ENCODE measurements at regions not wholly inside any gene's neighbourhood (a gene's known extent, or its start where the extent isn't known, plus 50 kb on each side); places are given as distances from the start of the nearest gene placed in this dataset.

DNA sequence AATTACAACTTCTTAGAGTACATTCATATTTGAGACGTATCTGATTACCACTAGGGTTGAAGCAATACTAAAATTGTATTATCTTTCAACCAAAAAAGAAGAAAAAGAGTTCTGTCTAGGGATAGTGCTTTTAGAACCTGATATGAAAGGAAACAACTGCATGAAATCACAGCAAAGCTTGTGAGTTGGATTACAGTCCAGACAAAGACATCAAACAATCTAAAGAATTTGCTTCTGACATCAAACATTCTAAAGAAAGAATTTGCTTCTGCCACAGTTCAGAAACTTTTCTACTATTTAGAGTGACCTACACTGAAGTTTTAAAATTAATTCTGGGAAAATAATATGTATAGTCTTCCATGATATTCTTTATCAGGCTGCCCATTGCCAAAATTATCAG, 1141.1 kb upstream of the ACO1 start:
- DNase-seq (ENCODE audit: low read depth in 1 of 2, low spot score in 2 of 2) (no peak), FAIRE-seq (no peak)
- no peak overlapping the region for H3K9ac ChIP-seq (replicated peaks in 1 of 4; ENCODE audit: extremely low read depth in 1 of 4, low read depth in 3 of 4, low read length in 3 of 4)
- no peaks in the 10 kb centered on the region for H3K27me3 ChIP-seq (replicated peaks in 1 of 4; ENCODE audit: control insufficient read depth in 3 of 4, extremely low read depth in 1 of 4, insufficient read depth in 3 of 4, low read length in 3 of 4)
- no peak overlapping the region for H2BK12ac ChIP-seq (ENCODE audit: low read depth, low read length)
- no peak overlapping the region for H2AFZ ChIP-seq (ENCODE audit: low read length)
- no peak overlapping the region for H3K56ac ChIP-seq (replicated peaks; ENCODE audit: insufficient read length, low read depth, low read length)
- no peaks in the 10 kb centered on the region for H3K36me3 ChIP-seq (ENCODE audit: control insufficient read depth in 2 of 4, insufficient read depth in 4 of 4, low read length in 3 of 4)
- WGBS, 2 experiments (ENCODE audit: extremely low coverage in 1 of 2, insufficient coverage in 1 of 2, insufficient read length in 1 of 2, insufficient replicate concordance in 2 of 2, low coverage in 1 of 2, low lambda C conversion rate in 2 of 2, missing lambda C conversion rate in 1 of 2): 90% methylated on average over 1 of the region's 1 CpG; no CpG with 5 or more reads in 1 of the 2 experiments
- no peak overlapping the region for H2BK5ac ChIP-seq (ENCODE audit: low read depth, low read length)
- H3K4me2 ChIP-seq (ENCODE audit: insufficient read depth in 1 of 2, low read depth in 2 of 2, low read length in 2 of 2): no peak overlapping the region
- ChIA-PET CTCF (ENCODE audit: partially characterized antibody) (no interaction called here), POLR2A (ENCODE audit: partially characterized antibody) (no interaction called here)
- no peak overlapping the region for H2BK20ac ChIP-seq (ENCODE audit: low read length)
- H4K5ac ChIP-seq (ENCODE audit: insufficient read length, low read depth, low read length): no peak overlapping the region
- H3K23me2 ChIP-seq (ENCODE audit: low read depth, low read length): no peaks in the 10 kb centered on the region
- no peak overlapping the region for H2BK15ac ChIP-seq (ENCODE audit: low read length)
- no peak overlapping the region for H3K4ac ChIP-seq (replicated peaks; ENCODE audit: insufficient read length, low read depth, low read length)
- no peaks in the 10 kb centered on the region for H3K9me3 ChIP-seq (ENCODE audit: insufficient read depth in 2 of 2, low read depth in 1 of 2, low read length in 1 of 2)
- H3K4me1 ChIP-seq (replicated peaks in 1 of 4; ENCODE audit: control insufficient read depth in 3 of 4, insufficient read depth in 4 of 4, low read length in 3 of 4): no peaks in the 10 kb centered on the region
- H2AK5ac ChIP-seq (ENCODE audit: low read depth, low read length): no peak overlapping the region
- no peak overlapping the region for H3K23ac ChIP-seq (ENCODE audit: insufficient read length)
- H3K14ac ChIP-seq (ENCODE audit: insufficient read length): no peak overlapping the region
- no peak overlapping the region for H4K8ac ChIP-seq (ENCODE audit: extremely low read depth, insufficient read depth, low read length)
- no peak overlapping the region for H3K27ac ChIP-seq (ENCODE audit: low read depth, low read length)
- H3K18ac ChIP-seq (ENCODE audit: extremely low read depth, low read length): no peak overlapping the region
- no peak overlapping the region for H4K91ac ChIP-seq (replicated peaks; ENCODE audit: insufficient read length, low read length)
- H3K79me2 ChIP-seq (ENCODE audit: control insufficient read depth in 1 of 2, insufficient read depth in 2 of 2, low read length in 2 of 2): no peaks in the 10 kb centered on the region
- no peaks in the 10 kb centered on the region for H4K20me1 ChIP-seq (replicated peaks in 1 of 2; ENCODE audit: control insufficient read depth in 1 of 2, insufficient read depth in 2 of 2, low read length in 2 of 2)
- no peak overlapping the region for H3K4me3 ChIP-seq (ENCODE audit: extremely low read depth in 1 of 4, insufficient read depth in 2 of 4, low read depth in 3 of 4, low read length in 4 of 4)
- no peak overlapping the region for H2BK120ac ChIP-seq (replicated peaks; ENCODE audit: low read depth, low read length)
- H3K79me1 ChIP-seq (ENCODE audit: low read depth, low read length): no peaks in the 10 kb centered on the region
- TF ChIP-seq CBX5 (IDR thresholded peaks at IDR 0.05; ENCODE audit: low read depth, low read length) (no peak), RXRA (IDR thresholded peaks at IDR 0.05; ENCODE audit: insufficient read depth, low read depth, low read length) (no peak), POLR2AphosphoS5 (IDR thresholded peaks at IDR 0.05; ENCODE audit: low read depth, low read length) (no peak), TAF7 (optimal IDR thresholded peaks at IDR 0.05; ENCODE audit: borderline replicate concordance, low read depth, low read length) (no peak), TAF1 (IDR thresholded peaks at IDR 0.05; ENCODE audit: low read depth, low read length) (no peak), JUN (IDR thresholded peaks at IDR 0.05; ENCODE audit: low read depth, low read length) (no peak), SP1 (IDR thresholded peaks at IDR 0.05; ENCODE audit: low read depth, low read length) (no peak), NRF1 (IDR thresholded peaks at IDR 0.05; ENCODE audit: low read depth, low read length) (no peak), BCL11A (IDR thresholded peaks at IDR 0.05; ENCODE audit: low read depth in 2 of 2, low read length in 2 of 2) (no peak), NANOG (IDR thresholded peaks at IDR 0.05; ENCODE audit: insufficient read depth, low read depth, low read length, poor library complexity, severe bottlenecking) (no peak), FOSL1 (IDR thresholded peaks at IDR 0.05; ENCODE audit: insufficient read depth, low read depth, low read length) (no peak), CEBPB (IDR thresholded peaks at IDR 0.05; ENCODE audit: low read depth, low read length) (no peak), YY1 (IDR thresholded peaks at IDR 0.05; ENCODE audit: low read depth, low read length) (no peak), SP2 (IDR thresholded peaks at IDR 0.05; ENCODE audit: low read length) (no peak), ZNF274 (IDR thresholded peaks at IDR 0.05; ENCODE audit: borderline replicate concordance, extremely low read depth, low read length) (no peak), KDM1A (IDR thresholded peaks at IDR 0.05; ENCODE audit: borderline replicate concordance, low read length) (no peak)
- TF ChIP-seq, protein P1, sequence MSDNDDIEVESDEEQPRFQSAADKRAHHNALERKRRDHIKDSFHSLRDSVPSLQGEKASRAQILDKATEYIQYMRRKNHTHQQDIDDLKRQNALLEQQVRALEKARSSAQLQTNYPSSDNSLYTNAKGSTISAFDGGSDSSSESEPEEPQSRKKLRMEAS (IDR thresholded peaks at IDR 0.05): no peak
